ENCODE measurements at regions not wholly inside any gene's neighbourhood (a gene's known extent, or its start where the extent isn't known, plus 50 kb on each side); places are given as distances from the start of the nearest gene placed in this dataset.

DNA sequence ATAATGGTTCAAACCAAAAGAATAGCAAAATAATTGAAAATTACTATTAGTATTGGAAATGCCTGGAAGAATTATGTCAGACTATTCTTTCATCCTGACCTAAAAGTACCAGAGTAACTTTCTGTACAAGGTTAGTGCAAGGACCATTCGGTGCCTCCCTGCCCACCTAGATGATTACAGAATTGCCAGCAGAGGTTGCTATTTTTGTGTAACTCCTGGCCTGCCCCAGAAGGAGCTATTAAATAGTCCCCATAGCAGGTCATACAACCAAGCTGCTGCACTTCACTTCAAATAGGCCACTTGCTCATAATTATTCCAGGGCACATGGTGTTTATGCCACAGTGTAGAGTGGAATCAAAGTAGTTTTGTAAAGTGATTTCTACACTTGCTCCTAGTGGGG is 831.1 kb upstream of the PABPC4L start:
- TF ChIP-seq, protein P1, sequence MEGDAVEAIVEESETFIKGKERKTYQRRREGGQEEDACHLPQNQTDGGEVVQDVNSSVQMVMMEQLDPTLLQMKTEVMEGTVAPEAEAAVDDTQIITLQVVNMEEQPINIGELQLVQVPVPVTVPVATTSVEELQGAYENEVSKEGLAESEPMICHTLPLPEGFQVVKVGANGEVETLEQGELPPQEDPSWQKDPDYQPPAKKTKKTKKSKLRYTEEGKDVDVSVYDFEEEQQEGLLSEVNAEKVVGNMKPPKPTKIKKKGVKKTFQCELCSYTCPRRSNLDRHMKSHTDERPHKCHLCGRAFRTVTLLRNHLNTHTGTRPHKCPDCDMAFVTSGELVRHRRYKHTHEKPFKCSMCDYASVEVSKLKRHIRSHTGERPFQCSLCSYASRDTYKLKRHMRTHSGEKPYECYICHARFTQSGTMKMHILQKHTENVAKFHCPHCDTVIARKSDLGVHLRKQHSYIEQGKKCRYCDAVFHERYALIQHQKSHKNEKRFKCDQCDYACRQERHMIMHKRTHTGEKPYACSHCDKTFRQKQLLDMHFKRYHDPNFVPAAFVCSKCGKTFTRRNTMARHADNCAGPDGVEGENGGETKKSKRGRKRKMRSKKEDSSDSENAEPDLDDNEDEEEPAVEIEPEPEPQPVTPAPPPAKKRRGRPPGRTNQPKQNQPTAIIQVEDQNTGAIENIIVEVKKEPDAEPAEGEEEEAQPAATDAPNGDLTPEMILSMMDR (IDR thresholded peaks at IDR 0.05), result no peak

DNA sequence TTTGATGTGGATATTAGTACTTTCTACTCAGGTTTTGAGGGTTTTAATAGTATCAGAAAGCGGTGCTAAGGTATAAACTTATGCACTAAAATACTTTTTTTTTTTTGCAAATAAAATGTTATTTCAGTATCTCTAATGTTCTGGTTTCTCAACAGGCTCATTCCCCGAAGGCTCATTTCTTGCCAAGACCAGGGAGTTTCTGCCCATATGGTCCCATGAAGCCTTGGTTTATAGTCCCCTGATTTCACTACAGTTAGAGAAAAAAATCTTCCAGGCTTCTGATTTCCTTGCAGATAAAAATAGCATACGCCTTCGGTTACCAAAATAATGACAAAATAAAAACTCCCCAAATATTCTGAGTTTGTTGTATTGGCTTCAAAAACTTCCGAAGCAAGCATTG is 814.2 kb upstream of the PABPC4L start:
- TF ChIP-seq, protein P1 (IDR thresholded peaks at IDR 0.05), result no peak

DNA sequence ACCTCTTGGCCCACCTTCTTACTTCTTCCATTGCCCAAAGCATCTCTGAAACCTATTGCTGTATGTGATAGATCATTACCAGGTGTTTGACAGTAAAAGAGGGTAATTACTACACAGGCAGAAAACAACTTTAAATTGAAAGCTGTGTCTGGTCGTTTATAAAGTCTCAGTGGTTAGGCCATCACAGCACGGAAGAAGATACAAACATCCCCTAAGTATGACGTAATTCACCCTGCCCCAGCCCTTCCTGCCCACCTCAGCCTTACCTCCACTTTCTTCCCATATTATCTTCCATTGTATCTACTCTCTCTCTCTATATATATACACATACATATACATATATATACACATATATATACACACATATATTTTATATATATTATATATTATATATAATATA is 805.8 kb upstream of the PABPC4L start:
- TF ChIP-seq, protein P1 (IDR thresholded peaks at IDR 0.05), result no peak

DNA sequence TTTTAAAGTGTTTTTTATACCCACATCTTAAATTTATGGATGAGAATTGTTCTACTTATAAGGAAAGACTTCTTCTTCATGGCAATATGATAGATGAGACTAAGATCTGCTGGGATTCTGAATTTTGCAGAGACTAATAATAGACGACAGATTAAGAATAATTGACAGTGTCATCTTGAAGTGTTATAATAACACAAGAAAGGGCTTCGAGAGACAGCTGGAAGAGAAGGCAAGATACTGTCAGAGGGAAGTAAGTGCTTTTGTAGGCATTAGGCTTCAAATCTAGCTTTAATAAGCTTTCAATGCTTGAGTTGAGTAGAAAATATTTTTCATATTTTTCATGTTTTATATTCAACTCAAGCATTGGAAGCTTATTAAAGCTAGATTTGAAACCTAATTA is 797.6 kb upstream of the PABPC4L start:
- TF ChIP-seq, protein P1 (IDR thresholded peaks at IDR 0.05), result no peak

DNA sequence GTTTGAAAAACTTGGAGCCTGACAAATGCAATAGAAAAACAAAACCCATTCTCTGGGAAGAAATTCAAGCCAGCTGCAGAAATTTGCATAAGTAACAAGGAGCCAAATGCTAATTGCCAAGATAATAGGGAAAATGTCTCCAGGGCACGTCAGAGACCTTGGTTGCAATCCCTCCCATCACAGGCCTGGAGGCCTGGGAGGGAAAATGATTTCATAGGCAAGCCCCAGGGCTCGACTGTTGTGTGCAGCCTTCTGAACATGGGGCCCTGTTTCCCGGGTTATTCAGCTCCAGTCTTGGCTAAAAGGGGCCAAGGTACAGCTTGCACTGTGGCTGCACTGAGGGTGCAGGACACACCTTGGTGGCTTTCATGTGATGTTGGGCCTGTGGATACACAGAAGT is 760.4 kb upstream of the PABPC4L start:
- TF ChIP-seq, protein P1 (IDR thresholded peaks at IDR 0.05), result no peak

DNA sequence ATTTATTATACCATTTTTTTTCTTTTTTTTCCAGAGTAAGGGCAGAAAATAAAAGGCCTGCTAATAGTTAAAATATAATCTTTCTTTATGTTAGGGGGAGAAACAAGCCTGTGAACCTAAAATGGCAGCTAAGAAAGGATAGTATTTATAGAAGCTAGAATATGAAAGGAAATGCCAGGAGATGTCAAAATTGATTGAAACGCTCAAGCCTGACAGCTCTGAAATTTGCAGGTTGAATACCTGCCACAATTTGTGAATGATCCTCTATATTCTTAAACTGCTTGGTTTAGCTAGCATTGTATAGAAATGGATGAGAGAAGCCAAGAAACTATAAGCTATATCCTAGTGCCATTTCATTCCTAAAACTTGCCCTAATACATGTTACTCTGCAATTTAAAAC is 757.3 kb upstream of the PABPC4L start:
- TF ChIP-seq, protein P1 (IDR thresholded peaks at IDR 0.05), result no peak

DNA sequence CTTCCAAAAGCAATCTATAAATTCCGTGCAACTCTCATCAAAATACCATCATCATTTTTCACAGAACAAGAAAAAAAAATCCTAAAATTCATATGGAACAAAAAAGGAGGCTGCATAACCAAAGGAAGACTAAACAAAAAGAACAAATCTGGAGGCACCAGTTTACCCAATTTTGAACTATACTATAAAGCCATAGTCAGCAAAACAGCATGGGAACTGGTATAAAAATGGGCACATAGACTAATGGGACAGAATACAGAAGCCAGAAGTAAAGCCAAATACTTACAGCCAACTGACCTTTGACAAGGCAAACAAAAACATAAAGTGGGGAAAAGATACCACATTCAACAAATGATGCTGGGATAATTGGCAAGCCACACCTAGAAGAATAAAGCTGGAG is 753.5 kb upstream of the PABPC4L start:
- TF ChIP-seq, protein P1 (IDR thresholded peaks at IDR 0.05), result no peak

DNA sequence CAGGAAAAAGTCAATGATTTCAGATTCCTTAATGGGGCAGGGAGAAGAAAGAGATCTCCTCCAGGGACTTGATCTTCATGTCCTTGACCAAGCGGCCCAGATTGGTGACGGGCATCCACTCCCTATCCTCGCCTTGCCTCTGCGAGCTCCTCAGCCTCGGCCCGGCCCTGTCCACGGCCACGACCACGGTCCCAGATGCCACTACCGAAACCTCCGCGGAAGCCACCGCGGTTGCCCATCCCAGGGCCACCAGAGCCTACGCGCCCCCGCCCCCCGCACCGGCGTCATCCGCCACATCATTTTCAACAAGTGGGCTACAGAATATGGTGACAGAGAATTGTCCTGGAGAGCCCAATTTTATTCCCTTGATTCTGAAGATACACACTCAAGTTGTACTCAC is 751.2 kb upstream of the PABPC4L start:
- TF ChIP-seq, protein P1 (IDR thresholded peaks at IDR 0.05), result no peak
